ENCODE measurements at regions not wholly inside any gene's neighbourhood (a gene's known extent, or its start where the extent isn't known, plus 50 kb on each side); places are given as distances from the start of the nearest gene placed in this dataset.
"Not testable (repeated sequence)": the region's sequence is repeated elsewhere in the genome, so short reads cannot be mapped to it uniquely, and the experiment has no call there.

- TF ChIP-seq CTCF (conservative IDR thresholded peaks at IDR 0.05; ENCODE audit: low read depth, low read length); EZH2 (IDR thresholded peaks at IDR 0.05; ENCODE audit: low read length, unreplicated experiment); EZH2phosphoT487 (IDR thresholded peaks at IDR 0.05; ENCODE audit: borderline replicate concordance, low read length): not testable (repeated sequence)
These were observed 267.1 kb downstream of the ZFY start for GRCh38 chrY:3202287-3202686.

Data from PC-3 (cell line).